ENCODE measurements at regions not wholly inside any gene's neighbourhood (a gene's known extent, or its start where the extent isn't known, plus 50 kb on each side); places are given as distances from the start of the nearest gene placed in this dataset.

- TF ChIP-seq POLR2AphosphoS5 (IDR thresholded peaks at IDR 0.05; ENCODE audit: low read depth, low read length) (no peak), TAF1 (IDR thresholded peaks at IDR 0.05; ENCODE audit: borderline replicate concordance, insufficient read depth, low read length) (no peak), REST (IDR thresholded peaks at IDR 0.05; ENCODE audit: insufficient read depth in 1 of 2, low read depth in 2 of 2, low read length in 2 of 2) (no peak), FOXP2 (optimal IDR thresholded peaks at IDR 0.05; ENCODE audit: borderline replicate concordance, extremely low read depth, extremely low read length, insufficient read depth) (no peak)
These were observed 288.5 kb upstream of the POU3F1 start for GRCh38 chr1:38334930-38335592.

All from PFSK-1 (cell line).